NCI-H2171 treated with DMSO at 0.1 percent for 48 hours (cell line): ENCODE measurements at regions not wholly inside any gene's neighbourhood (a gene's known extent, or its start where the extent isn't known, plus 50 kb on each side); places are given as distances from the start of the nearest gene placed in this dataset.
"Not testable (repeated sequence)": the region's sequence is repeated elsewhere in the genome, so short reads cannot be mapped to it uniquely, and the experiment has no call there.

Experiments used
- DNase-seq: peaks from one replicate; lab custom pipeline; 2025; lab: John Stamatoyannopoulos, UW

DNA sequence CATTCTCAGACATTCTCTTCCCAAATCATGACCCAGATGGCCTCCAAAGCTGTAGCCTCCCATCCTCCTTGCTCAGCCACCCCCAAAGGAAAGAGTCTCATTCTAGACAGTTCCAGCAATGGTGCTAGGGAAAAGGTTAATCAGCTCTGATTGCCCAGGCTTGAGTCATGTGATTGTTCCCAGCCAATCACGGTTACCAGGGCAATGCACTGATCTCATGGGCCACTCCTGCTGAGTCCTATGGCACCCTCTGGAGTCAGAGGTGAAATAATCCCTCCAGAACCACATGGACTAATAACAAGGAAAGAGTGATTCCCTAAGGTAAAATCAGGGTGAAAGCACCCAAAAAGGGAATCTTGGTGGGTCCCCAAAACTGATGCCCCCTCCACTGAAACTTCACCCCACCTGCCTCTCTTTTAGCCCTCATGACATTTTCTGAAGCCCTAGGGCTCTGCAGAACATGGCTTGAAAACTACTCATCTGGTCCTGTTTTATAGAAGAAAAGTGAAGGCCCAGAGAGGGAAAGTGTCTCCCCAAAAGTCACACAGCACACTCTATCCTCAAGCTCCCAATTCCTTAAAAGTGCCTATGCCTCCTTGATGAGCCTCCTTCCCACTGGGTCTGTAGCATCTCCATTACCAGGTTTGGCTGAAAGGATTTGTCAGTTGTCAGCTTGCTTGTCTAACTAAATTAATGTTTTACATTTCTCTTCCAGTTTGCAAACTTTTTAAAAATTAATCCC lies 203.7 kb downstream of the MN1 start:
- no peak for DNase-seq

DNA sequence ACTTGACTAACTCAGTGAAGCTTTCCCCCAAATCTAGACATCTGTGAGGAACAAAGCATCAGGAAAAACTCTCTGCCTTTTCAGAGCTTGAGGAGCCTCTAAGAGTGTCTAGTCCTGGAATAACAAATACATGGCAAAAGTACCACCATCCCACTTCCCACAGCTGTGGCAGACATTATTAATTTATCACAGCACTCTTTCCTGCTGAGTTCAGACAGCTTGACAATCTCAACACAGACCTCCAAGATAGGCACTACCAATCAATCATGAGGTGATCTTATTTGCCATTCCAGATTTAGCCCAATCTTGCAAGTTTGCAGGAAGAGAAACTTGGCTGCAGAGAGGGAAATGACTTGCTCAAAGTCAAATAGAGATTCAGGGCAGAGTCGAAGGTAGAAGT lies 202.8 kb downstream of the MN1 start:
- no peak for DNase-seq

DNA sequence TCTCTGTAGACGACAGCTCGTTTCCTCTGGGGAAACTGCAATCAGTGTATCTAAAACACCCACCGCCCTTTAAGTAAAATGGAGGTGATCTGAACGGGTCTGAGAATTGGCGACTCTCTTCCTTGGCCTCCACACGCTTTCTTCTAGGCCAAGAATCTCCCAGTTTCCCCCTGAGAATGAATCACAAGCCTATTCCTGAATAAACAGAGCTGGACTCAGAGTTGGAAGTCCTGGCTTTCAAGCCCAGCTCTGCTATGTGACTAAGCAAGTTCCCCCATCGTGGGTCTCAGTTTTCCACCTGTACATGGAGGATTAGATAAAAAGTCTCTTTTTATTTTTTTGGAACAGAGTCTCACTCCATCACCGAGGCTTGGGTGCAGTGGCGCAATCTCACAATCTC lies 200.4 kb downstream of the MN1 start:
- DNase-seq: no peak

DNA sequence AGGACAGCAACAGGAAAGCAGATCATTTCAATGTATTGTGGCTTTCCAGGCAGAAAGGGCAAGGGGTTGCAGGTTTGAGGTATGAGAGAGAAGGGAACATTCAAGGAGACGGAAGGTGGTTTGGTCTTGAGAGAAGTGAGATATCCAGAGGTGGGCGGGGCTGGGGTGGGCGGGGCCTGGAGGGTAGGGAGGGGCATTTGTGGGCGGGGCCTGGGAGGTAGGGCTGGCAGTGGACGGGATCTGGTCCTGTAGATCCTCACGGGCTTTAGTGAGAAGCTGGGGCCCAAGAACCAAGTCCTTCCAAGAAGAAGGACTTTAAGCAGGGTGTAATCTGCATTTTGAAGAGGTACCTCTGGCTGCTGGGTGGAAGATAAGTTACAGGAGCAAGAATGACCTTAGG lies 199.2 kb downstream of the MN1 start:
- DNase-seq: no peak

DNA sequence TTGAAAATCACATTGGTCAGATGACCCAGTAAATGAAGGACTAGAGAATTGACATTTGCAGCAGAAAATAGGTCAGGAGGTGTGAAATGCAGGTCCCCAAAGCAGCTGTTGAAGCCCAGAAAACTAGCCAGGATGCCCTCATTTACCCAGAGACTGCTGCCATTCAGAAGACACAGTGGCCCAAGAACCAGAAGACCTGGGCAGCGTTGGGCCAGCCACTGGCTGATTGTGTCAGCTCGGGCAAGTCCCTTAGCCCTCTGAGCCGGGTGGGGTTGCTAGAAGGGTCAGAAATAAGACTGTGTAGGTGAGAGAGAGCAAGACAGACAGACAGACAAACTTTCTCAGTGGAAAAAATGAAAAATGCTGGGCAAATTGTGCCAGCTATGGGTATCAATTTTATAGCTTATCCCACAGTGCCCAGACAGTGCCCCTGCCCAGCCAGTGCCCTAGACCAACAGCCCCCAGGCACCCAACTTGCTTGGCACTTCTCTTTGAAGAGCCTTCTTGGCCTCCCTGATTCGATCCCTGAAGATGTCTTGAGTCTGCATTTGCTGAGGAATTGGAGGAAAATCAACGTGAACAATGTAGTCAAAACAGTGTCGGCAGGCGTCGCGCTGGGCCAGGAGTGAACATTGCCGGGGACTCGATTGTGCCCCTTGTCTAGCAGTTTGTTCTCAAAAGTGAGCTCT lies 198.3 kb downstream of the MN1 start:
- no peak for DNase-seq

DNA sequence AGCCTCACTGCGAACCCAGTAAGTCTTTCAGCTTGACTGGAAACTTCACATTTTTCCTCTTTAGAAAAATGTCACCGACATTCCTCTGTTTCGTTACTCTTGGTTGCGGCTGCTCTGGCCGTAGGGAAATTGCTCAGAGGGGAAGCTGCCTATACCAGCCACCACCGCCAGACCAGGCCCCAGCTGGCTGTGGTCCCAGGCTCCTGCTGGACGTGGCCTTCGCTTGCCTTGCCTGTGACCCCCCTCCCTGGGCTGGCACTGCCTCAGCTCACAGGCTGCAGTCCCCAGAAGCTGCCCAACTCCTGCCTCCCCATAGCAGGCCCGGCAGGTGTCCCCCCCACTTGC lies 197.8 kb downstream of the MN1 start:
- no peak for DNase-seq

DNA sequence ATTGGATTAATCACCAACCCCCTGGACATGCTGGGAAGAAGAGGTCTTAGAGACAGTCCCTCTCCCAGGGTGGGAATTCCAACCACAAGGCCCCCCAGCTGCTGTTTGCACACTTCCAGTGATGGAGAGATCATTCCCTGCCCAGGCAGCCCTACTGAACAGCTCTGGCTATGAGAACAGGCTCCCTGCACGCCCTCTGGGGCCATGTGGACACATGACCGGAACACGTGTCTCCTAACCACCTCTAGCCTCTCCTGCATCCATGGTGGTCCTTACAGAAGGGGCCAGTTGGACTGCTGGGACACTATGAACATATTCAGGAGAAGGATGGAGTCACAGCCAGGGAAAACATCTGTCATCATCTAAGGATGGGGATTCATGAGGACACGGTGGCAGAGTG lies 196.2 kb downstream of the MN1 start:
- no peak for DNase-seq

DNA sequence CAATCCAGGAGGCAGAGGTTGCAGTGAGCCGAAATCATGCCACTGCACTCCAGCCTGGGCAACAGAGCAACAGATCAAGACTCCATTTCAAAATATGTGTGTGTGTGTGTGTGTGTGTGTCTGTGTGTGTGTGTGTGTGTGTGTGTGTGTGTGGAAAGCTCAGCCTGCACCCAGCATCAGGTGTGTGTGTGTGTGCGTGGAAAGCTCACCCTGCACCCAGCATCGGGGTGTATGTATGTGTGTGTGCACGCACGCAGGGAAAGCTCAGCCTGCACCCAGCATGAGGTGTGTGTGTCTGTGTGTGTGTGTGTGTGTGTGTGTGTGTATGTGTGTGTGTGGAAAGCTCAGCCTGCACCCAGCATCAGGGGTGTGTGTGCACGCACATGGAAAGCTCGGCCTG lies 193.8 kb downstream of the MN1 start:
- DNase-seq: not testable (repeated sequence)

DNA sequence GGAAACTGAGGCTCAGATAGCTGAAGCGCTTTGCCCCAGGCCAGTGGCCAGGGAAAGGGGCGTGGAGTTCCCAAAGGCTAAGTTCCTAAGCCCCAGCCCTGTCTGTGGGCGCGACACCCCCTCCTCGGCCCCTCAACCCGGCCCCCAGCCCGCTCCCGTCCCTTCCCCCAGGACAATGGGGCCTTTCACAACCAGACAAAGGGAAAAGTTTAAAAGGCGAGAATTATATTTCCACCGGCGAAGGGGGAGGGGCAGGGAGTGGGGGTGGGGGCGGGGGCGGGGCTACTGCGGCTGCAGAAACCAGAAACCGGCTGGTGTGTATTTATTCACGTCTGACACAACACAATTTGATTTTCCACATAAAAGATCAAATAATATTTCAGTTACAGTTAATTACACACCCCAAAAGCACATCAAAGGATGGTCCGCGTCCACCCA lies 192.1 kb downstream of the MN1 start:
- DNase-seq: no peak

DNA sequence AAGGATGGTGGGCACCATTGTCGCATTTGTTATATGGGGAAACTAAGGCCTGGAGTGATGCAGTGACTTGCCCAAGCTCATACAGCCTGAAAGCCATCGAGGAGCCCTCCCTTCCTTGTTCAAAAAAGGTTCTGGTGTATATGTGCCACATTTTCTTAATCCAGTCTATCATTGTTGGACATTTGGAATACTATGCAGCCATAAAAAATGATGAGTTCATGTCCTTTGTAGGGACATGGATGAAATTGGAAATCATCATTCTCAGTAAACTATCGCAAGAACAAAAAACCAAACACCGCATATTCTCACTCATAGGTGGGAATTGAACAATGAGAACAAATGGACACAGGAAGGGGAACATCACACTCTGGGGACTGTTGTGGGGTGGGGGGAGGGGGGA lies 191.4 kb downstream of the MN1 start:
- DNase-seq: not testable (repeated sequence)

DNA sequence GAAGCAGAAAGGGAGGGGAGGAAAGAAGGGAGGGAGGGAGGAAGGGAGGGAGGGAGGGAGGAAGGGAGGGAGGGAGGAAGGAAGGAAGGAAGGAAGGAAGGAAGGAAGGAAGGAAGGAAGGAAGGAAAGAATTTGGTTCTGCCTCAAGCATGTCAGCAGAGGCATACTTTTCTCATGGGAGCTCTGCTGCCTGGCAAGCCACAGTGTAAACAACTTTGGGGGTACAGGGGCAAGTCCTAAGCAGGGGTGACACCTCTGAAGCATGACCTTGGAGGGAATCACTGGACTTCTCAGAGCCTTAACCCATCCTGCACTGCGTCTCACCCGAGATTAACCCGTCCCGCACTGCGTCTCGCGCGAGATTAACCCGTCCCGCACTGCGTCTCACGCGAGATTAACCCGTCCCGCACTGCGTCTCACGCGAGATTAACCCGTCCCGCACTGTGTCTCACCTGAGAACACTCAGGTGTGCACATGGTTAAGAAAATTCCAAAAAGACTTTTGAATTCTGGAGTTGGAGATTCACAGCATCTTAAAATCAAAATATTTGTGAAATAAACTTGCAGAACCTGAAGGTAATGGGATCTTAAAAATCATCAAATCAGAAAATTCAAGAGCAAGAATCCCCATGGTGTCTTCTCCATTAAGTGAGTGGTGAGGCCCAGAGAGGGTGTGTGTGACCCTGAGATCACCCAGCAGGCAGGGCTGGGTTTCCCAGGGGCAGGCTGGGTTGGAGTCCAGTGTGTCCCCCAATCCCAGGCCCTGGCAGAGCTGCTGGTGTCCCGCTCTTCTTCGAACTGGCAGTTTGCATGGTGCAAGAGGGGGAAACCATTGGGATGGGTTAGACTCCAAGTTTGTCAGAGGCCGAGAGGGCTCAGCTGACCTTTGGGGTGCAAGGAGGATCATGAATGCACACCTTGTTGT lies 190.4 kb downstream of the MN1 start:
- no peak for DNase-seq

DNA sequence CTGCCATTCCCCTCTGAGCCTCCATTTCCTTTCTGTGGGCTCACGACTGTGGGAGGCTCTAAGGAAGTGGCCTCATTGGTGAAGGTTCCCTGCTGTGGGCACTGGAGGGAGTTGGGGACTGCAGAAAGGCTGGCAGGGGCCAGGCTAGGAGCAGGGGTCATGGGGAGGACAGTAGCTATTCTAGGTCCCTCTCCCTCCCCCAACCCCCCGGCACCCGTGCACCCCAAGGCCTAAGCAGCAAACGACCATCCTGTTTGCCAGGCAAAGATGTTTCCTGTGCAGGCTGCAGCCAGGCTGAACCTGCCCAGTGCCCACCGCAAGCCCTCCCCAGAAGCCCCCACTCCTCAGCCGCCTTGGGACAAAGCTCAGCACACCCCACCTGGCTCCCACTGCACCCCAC lies 189.4 kb downstream of the MN1 start:
- no peak for DNase-seq

DNA sequence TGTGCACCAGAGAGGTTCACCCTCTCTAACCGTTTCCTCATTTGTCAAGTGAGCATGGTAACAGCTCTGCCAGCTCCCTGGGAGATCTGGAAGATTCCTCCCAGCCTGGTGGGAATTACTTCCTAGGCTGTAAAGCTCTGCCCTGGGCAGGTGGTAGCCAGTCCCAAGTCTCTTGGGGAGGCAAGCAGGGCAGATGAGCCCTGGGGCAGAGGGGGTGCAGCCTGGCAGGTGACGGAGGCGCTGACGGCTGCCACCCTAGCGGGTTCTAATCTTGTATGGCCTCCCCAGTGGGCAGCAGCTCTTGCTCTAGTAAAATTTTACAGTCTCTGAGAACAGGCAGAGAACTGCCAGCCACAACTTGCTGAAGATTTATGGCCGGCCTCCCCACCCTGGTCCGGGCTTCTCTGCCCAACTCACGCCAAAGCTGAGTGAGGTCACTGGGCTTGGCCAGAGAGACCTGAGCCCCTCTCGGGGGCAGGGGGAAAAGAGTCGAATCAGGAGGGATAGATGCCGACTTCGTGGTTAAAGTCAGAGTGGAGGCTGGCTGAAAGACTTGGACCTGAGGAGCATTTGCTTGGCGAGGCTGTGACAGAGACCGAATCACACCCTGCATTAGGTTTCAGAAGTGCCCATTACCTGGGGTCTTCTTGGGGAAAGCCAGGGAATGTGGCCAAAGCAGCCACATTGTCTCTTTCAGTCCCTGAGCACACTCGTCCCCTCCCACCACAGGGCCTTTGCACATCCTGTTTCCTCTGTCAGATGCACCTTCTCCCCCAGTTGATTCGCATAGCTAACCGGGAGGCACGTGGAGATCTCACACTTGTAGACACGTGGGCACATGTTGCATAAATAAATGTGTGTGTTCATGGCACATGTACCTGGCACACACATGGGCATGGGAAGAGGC lies 188.2 kb downstream of the MN1 start:
- no peak for DNase-seq

DNA sequence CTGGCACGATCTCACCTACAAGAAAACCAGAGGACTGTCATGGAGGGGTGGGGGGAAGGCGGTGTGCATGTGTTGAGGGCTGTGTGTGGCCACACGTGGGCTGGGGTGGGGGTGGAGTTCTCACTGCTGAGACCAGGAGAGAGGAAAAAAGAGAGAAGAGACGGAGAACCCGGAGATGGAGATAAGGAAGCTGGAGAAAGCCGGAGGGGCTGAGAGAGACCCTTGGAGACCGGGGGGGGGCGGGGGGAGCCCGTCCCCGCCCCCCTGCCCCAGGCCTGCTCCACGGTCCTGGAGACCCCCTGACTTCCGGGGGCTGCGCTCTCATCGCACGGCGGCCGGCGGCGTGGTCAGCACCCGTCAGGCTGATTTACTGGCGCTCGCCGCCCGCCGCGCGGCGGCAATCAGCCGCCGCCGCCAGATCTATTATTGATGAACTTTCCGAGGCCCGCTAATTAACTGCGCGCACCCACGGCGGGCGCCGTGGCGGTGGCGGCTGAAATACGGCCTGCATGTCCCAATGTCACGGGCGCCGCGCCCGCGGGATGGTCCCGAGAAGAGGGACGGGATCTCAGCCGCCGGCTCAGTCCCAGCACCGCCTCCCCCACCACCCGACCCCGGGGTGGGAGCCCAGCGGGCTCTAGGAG lies 187.4 kb downstream of the MN1 start:
- DNase-seq: no peak

DNA sequence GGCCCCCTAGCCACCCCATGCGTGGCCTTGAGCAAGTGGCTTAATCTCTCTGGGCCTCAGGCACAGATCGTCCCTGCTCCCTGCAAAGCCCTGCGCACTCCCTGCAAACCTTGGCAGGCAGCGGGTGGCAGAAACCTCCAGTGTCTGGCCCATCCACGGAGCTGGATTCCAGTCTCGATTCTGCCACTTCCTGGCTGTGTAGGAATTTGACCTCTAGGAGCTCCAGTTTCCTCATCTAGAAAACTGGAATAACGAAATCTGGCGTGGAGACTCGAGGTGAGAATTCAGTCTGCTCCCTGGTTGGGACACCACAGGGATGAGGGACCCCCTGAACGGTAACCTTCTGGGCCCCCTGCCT lies 186.9 kb downstream of the MN1 start:
- DNase-seq: no peak

DNA sequence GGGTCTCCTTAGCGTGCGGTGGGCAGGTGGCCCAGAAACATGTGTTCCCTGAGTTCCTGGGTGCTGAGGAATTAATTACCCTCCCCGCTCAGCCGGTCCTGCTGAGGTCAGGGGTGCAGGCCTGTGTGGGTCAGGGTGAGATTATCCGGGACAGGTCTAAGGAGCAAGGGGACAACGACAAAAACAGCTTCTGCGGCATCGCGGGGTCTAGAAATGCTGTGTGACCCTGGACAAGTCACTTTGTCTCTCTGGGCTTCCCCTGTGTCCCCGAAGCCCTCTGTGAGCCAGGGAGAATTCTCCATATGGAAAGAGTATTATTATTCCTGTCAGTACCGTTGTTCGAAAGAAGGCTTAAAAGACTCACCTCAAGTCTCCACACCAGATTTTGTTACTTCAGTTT lies 186.1 kb downstream of the MN1 start:
- no peak for DNase-seq

DNA sequence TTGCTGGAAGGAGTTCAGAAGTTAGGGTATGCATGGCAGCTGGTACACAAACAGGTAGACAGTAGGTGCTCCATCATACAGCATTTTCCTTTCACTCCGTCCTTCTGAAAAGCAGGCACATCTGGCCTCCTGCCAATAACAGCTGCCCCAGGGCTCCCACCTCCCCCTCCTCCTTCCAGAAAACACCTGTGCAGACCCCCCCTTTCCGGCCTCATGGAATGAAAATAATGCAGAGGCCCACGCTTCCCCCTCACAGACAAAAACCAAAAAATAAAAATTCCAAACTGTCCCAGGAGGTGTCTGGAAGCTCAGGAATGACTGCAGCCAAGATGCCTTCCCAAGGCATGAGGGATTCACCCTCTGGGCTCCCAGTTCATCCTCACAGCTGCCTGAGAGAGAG lies 185.5 kb downstream of the MN1 start:
- peak; percentile 76 for DNase-seq

DNA sequence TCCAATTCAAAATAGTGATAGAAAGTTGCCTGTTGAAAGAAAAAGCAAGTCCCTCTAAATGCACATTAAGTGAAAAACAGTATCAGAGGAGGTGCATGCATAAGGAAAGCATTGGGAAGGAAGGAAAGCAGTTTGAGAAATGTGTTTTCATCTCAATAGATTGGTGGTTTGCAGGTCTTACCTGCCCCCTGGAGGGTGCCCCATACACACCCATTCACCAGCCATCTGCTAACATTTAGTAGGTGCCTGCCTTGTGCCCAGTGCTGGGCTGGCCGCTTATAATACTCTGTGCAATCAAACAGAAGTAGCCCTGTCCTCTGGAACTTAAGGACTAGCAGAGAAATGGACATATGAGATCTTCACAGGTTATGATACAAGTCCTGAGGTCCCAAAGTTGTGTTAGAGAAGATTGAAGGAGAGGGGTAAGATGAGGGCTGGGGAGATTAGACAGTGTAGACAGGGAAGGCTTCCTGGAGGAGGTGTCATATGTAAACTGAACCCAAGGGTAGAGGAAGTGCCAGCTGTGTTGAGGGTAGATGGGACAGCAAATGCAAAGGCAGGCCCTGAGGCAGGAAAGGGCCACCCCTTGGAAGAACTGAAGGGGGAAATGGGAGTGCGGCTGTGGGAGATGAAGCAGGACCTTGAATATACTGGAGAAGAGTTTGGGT lies 184.2 kb downstream of the MN1 start:
- DNase-seq: peak; percentile 25

DNA sequence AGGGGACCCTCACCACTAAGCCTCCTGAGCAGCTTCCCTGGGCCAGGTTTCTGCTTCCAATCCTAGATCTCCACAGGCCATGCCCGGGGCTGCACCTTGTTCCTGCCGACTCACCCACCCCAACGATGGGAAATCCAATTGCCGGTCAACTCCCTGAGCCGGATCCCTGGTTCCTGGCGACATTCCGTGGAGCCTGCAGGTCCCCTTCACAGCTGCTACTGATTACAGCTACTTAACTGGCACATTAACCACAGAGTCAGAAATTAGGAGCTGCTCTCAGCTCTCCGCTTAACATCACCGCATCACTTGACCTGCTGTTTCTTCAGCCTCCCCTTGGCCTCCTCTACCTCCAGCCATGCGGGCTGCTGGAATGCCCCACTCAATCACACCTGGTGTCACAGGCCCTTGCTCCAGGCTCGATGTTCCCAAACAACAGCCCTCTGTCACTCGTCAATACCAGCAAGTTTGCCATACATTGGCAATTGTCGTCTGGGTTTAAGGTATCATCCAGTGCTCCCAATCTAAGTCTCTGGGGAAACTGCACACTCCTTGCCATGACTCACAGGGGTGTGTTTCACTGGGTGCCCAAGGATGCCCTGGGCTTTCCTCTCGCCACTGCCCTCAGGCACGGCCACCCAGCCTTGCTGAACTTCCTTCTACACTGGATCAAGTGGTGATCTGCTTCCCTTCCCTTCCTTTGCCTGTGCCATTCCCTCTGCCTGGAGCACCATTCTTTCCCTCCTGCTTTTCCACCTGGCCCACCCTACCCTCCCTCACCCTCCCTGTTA lies 181.0 kb downstream of the MN1 start:
- no peak for DNase-seq

DNA sequence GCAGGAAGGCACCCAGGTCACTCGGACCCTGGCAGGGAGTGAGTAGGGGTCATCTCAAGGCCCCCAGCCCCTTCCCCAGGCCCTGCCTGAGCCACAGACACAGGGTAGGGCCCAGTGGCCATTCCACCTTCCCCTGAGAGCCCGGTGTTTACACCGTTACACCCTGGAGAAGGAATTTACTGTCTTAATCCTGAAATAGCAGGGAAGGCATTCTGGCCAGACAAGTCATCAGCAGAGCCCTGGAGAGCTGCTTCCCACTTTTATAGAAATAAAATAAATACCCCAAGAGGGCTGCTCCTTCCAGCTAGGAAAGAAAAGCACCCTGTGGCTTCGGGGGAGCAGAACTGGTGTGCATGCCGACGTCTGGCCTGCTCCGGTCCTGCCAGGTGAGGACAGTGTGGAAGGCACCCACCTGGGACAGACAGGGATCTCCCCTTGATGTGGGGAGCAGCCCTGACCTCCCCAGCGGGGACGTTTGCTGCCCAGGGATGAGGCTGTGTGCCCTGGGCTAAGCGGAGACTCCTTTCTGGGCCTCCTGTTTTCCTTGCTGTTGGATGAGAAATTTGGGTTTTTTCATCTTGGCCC lies 180.0 kb downstream of the MN1 start:
- DNase-seq: no peak
